Suprapubic skin (tissue), 4 donors: ENCODE measurements at regions not wholly inside any gene's neighbourhood (a gene's known extent, or its start where the extent isn't known, plus 50 kb on each side); places are given as distances from the start of the nearest gene placed in this dataset.

Experiments
- DNase-seq, 2 donors: peaks; one replicate each; pipeline ENCODE4 v3.0.0-alpha.2; 2019; ENCODE audit warnings: low spot score in 2 of 2
- H3K27ac ChIP-seq: fragments of 200-600 bp; sonication (generic); one replicate; pipeline ENCODE4 v1.5.1; 2019
- H3K27me3 ChIP-seq: fragments of 200-600 bp; sonication (generic); one replicate; pipeline ENCODE4 v1.5.1; 2019
- H3K36me3 ChIP-seq: fragments of 200-600 bp; sonication (generic); one replicate; pipeline ENCODE4 v1.5.1; 2019
- H3K4me1 ChIP-seq: fragments of 200-600 bp; sonication (generic); one replicate; pipeline ENCODE4 v1.5.1; 2019
- H3K4me3 ChIP-seq: fragments of 200-600 bp; sonication (generic); one replicate; pipeline ENCODE4 v1.5.1; 2019; ENCODE audit warnings: mild to moderate bottlenecking
- H3K9me3 ChIP-seq: fragments of 200-600 bp; sonication (generic); one replicate; pipeline ENCODE4 v1.5.1; 2019
- EP300 ChIP-seq: sonication (generic); formaldehyde crosslinking; IDR thresholded peaks from one replicate; pipeline ENCODE4 v1.6.1; 2017; ENCODE audit warnings: antibody characterized with exemption
- POLR2A ChIP-seq, 2 donors: fragments of 450-650 bp; IDR thresholded peaks; one replicate each; pipeline ENCODE4 v1.6.1; 2017; ENCODE audit warnings: antibody characterized with exemption in 2 of 2, mild to moderate bottlenecking in 2 of 2, moderate library complexity in 2 of 2
- POLR2AphosphoS5 ChIP-seq, 3 donors: sonication (generic); formaldehyde crosslinking; IDR thresholded peaks; one replicate each; pipeline ENCODE4 v1.6.1; 2017; ENCODE audit warnings: antibody characterized with exemption in 3 of 3
- WGBS: methylation state at CpG from one replicate; pipeline ENCODE4 v1.1.5; 2018; 5-methylcytosine and 5-hydroxymethylcytosine counted together
- TF ChIP-seq, protein P1 (sequence below), 2 donors: fragments of 200-600 bp in 1 of 2; fragments of 450-650 bp in 1 of 2; sonication (generic) in 1 of 2; IDR thresholded peaks; one replicate each; pipeline ENCODE4 v1.5.1; 2016 to 2019; ENCODE audit warnings: antibody characterized with exemption in 2 of 2, mild to moderate bottlenecking in 1 of 2, moderate library complexity in 1 of 2

DNA sequence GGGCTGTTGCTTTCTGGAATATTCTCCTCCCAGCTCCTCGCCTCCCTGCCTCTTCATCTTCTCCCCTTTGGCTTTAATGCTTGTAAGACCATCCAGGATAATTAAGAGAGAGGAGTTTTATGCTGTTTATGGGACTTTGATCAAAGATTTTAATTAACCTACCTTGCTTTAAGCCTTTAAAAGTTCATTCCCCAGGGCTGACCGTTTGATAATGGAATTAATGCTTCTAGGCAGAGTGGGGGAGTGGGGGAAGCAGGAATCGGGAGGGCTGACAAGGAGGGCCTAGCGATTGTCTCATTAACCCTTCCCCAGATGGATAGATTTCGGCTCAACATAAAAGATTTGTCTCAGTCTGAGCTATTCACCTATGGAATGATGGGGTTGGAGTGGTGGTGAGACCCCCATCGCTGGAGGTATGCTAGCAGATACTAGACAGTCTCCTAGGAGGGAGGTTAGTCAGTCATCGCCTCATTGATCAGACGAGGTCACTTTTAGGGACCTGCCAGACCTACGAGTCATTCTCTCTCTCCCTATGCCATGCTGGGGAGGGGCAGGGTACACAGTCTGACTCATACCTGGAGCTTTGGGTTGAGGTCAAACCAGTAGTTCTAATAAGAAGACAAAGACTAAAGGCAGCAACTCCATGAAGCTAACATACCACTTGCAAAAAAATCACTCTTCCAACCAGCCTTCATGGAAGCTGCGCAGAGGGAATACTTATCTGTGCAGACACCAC, 236.6 kb upstream of the NLRP1 start:
- no peak for DNase-seq
- Histone ChIP-seq H3K4me3 (no peak overlapping the region), H3K27me3 (peaks cover 22% of the 10 kb centered on the region), H3K27ac (no peak overlapping the region), H3K36me3 (no peaks in the 10 kb centered on the region), H3K9me3 (no peaks in the 10 kb centered on the region), H3K4me1 (no peaks in the 10 kb centered on the region)
- 63% methylated on average over 10 of the region's 10 CpGs for WGBS
- TF ChIP-seq POLR2A (IDR thresholded peaks at IDR 0.05), result no peak
- TF ChIP-seq, protein P1, sequence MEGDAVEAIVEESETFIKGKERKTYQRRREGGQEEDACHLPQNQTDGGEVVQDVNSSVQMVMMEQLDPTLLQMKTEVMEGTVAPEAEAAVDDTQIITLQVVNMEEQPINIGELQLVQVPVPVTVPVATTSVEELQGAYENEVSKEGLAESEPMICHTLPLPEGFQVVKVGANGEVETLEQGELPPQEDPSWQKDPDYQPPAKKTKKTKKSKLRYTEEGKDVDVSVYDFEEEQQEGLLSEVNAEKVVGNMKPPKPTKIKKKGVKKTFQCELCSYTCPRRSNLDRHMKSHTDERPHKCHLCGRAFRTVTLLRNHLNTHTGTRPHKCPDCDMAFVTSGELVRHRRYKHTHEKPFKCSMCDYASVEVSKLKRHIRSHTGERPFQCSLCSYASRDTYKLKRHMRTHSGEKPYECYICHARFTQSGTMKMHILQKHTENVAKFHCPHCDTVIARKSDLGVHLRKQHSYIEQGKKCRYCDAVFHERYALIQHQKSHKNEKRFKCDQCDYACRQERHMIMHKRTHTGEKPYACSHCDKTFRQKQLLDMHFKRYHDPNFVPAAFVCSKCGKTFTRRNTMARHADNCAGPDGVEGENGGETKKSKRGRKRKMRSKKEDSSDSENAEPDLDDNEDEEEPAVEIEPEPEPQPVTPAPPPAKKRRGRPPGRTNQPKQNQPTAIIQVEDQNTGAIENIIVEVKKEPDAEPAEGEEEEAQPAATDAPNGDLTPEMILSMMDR (IDR thresholded peaks at IDR 0.05), result no peak
- TF ChIP-seq EP300, result no peak
- TF ChIP-seq POLR2AphosphoS5 (IDR thresholded peaks at IDR 0.05), result no peak

DNA sequence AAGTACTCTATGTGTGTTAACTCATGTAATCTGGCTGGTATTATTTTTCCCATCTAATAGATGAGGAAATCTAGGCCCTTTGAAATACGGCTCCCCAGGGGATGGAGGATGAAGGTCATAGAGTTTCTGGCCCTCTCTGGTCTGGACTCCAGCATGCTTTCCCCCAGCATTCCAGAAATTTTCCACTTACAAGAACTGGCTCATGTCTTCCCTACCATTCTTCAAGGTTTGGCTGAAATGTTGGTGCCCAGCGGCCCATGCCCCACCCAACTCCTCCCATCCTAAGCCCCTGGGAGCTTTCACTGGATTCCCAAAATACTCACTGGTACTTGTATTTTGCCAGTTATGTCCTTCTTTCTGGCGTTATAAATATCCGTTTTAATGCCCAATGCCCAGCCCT, 237.5 kb upstream of the NLRP1 start:
- no peak for DNase-seq
- no peaks in the 10 kb centered on the region for H3K9me3 ChIP-seq
- no peak overlapping the region for H3K27ac ChIP-seq
- H3K36me3 ChIP-seq, result no peaks in the 10 kb centered on the region
- TF ChIP-seq POLR2AphosphoS5 (IDR thresholded peaks at IDR 0.05), result no peak
- TF ChIP-seq, protein P1 (IDR thresholded peaks at IDR 0.05), result no peak
- TF ChIP-seq EP300, result no peak
- TF ChIP-seq POLR2A (IDR thresholded peaks at IDR 0.05), result no peak
- WGBS, result 54% methylated on average over 4 of the region's 4 CpGs
- H3K4me3 ChIP-seq, result no peak overlapping the region
- no peaks in the 10 kb centered on the region for H3K4me1 ChIP-seq
- peaks cover 20% of the 10 kb centered on the region for H3K27me3 ChIP-seq

DNA sequence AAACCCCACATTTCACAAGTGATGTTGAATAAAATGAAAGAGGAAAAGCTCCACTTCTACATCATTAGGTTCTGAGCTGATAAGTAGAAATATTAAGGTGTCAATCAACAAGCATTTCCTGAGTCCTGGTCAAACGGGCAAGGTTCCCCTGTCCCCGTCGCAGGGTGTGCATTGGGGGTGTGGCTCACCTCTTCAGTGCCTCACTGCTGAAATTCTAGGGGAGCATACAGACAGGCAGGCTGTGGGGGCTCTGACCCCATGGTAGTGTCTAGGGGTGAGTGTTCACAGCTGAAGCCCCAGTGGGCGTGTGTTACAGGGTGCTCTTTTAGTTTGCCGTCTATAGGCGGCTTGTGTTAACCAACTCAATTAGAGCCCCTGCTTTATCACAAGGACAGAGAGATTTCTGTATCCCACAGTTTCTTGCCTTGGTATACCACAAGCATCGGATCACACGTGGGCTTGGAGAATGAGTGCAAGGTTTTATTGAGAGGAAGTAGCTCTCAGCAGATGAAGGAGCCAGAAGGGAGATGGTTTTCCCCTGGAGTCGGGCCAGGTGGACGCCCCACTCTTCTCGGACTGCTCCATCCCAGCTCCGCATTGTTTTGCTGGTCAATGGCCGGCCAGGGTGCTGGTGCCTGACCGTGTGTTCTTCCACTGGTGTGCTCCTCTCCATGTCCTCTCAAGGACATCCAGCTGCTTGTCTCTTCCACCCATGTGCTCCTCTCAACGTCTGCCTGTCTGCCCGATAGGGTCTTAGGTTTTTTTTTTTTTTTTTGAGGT, 238.2 kb upstream of the NLRP1 start:
- DNase-seq, result no peak
- Histone ChIP-seq H3K9me3 (no peaks in the 10 kb centered on the region), H3K27me3 (peaks cover 13% of the 10 kb centered on the region), H3K36me3 (no peaks in the 10 kb centered on the region), H3K4me3 (no peak overlapping the region), H3K4me1 (no peaks in the 10 kb centered on the region), H3K27ac (no peak overlapping the region)
- TF ChIP-seq POLR2AphosphoS5 (IDR thresholded peaks at IDR 0.05) (no peak), POLR2A (IDR thresholded peaks at IDR 0.05) (no peak), EP300 (no peak)
- TF ChIP-seq, protein P1 (IDR thresholded peaks at IDR 0.05), result no peak
- WGBS, result 76% methylated on average over 16 of the region's 16 CpGs

DNA sequence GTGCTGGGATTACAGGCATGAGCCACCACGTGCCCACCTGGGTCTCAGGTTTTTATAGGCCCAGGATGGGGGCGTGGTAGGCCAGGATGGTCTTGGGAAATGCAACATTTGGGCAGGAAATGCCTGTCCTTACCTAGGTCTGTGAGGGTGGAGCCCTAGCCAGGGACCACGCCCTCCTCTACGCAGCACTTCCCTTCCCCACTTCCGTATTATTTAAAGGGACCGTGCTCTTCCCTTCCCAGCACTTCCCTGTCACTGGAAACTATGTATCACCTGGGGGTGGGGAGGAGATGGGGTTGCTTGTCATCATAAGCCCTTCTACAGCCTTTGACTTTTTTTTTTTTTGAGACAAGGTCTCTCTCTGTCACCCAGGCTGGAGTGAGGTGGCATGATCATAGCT, 238.9 kb upstream of the NLRP1 start:
- 47% methylated on average over 5 of the region's 6 CpGs for WGBS
- Histone ChIP-seq H3K4me3 (no peak overlapping the region), H3K27me3 (peaks cover 9% of the 10 kb centered on the region), H3K27ac (no peak overlapping the region), H3K9me3 (no peaks in the 10 kb centered on the region), H3K4me1 (no peaks in the 10 kb centered on the region), H3K36me3 (no peaks in the 10 kb centered on the region)
- no peak for DNase-seq
- TF ChIP-seq, protein P1 (IDR thresholded peaks at IDR 0.05), result no peak
- TF ChIP-seq EP300, result no peak
- TF ChIP-seq POLR2A (IDR thresholded peaks at IDR 0.05), result no peak
- TF ChIP-seq POLR2AphosphoS5 (IDR thresholded peaks at IDR 0.05), result no peak

DNA sequence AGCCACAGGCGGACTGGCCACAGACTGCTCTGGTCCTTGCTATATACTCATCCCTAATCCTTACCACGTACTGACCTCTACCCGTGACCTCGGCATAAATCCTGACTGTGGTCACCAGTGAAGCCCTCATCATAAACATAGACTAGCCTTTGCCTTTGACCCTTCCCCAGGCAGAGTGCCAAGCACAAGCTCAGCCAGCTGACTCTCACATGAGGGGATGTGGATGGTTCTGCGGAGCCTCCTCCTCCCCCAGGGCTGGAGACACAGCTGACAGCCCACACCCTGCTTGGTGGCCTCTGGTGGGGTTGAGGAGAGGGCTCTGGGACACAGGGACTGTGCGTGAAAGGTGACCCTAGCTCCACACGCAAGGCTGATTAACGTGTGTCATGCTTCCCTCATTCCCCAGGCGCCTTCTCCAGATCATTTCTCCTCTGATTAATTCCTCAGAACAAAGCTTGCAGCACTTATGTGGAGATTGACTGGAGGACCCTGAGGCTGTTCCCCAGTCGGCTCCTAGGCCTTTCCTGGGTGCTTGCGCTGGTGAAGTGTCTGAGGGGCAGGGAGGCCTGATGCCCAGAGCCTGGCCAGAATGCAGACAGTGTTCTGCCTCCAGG, 241.5 kb upstream of the NLRP1 start:
- WGBS, result 73% methylated on average over 11 of the region's 11 CpGs
- no peaks in the 10 kb centered on the region for H3K36me3 ChIP-seq
- peaks cover 6% of the 10 kb centered on the region for H3K27me3 ChIP-seq
- no peak overlapping the region for H3K4me3 ChIP-seq
- no peak overlapping the region for H3K27ac ChIP-seq
- TF ChIP-seq, protein P1 (IDR thresholded peaks at IDR 0.05), result no peak
- no peak for TF ChIP-seq POLR2AphosphoS5 (IDR thresholded peaks at IDR 0.05)
- TF ChIP-seq POLR2A (IDR thresholded peaks at IDR 0.05), result no peak
- TF ChIP-seq EP300, result no peak
- H3K9me3 ChIP-seq, result no peaks in the 10 kb centered on the region
- H3K4me1 ChIP-seq, result no peaks in the 10 kb centered on the region
- DNase-seq, result no peak
